CD14-positive monocyte (primary cell): ENCODE measurements at regions not wholly inside any gene's neighbourhood (a gene's known extent, or its start where the extent isn't known, plus 50 kb on each side); places are given as distances from the start of the nearest gene placed in this dataset.

Experiments
- DNase-seq, 3 donors: peaks; one replicate each; pipeline ENCODE4 v3.0.0-alpha.2; 2011 to 2022
- H2AFZ ChIP-seq: 2 replicates; pipeline ENCODE4 v1.6.0; 2012; ENCODE audit warnings: mild to moderate bottlenecking, low read depth, low read length, inconsistent platforms; ENCODE audit not compliant: insufficient read depth, poor library complexity, severe bottlenecking
- H3K27ac ChIP-seq, 2 donors: 1 replicate in 1 of 2; 2 replicates in 1 of 2; pipeline ENCODE4 v1.5.1; 2012 to 2013; ENCODE audit warnings: low read length in 2 of 2, control low read depth in 1 of 2, inconsistent platforms in 1 of 2, low read depth in 1 of 2, mild to moderate bottlenecking in 1 of 2
- H3K27me3 ChIP-seq, 2 donors: one replicate each; pipeline versions ENCODE4 v1.6.0 to v1.6.1; 2011 to 2013; ENCODE audit warnings: low read length in 2 of 2; ENCODE audit not compliant: control insufficient read depth in 2 of 2, insufficient read depth in 2 of 2
- H3K36me3 ChIP-seq, 2 donors: replicated peaks in 1 of 2; 1 replicate in 1 of 2; 2 replicates in 1 of 2; pipeline versions ENCODE4 v1.5.1 to v1.6.1; 2012 to 2013; ENCODE audit warnings: low read length in 2 of 2, control low read depth in 1 of 2, inconsistent platforms in 1 of 2, mild to moderate bottlenecking in 1 of 2; ENCODE audit not compliant: insufficient read depth in 2 of 2, control insufficient read depth in 1 of 2
- H3K4me1 ChIP-seq, 2 donors: 1 replicate in 1 of 2; 2 replicates in 1 of 2; pipeline versions ENCODE4 v1.5.1 to v1.6.1; 2012 to 2013; ENCODE audit warnings: low read length in 2 of 2, control low read depth in 1 of 2, inconsistent platforms in 1 of 2, mild to moderate bottlenecking in 1 of 2, moderate library complexity in 1 of 2; ENCODE audit not compliant: insufficient read depth in 2 of 2, control insufficient read depth in 1 of 2
- H3K4me2 ChIP-seq: replicated peaks from 2 replicates; pipeline ENCODE3; 2012; ENCODE audit warnings: low read length, moderate library complexity, mild to moderate bottlenecking; ENCODE audit not compliant: poor library complexity, severe bottlenecking; ENCODE audit errors: extremely low read depth
- H3K4me3 ChIP-seq, 3 experiments: fragments of 200-600 bp in 1 of 3; sonication (generic) in 1 of 3; replicated peaks in 1 of 3; 1 replicate in 2 of 3; 2 replicates in 1 of 3; pipeline ENCODE4 v1.5.1; 2011 to 2013; ENCODE audit warnings: low read length in 3 of 3, mild to moderate bottlenecking in 3 of 3, control low read depth in 2 of 3, low read depth in 2 of 3, inconsistent platforms in 1 of 3, moderate library complexity in 1 of 3
- H3K79me2 ChIP-seq: 2 replicates; pipeline ENCODE4 v1.6.0; 2012; ENCODE audit warnings: mild to moderate bottlenecking, control low read depth, inconsistent platforms, low read length, moderate library complexity; ENCODE audit not compliant: insufficient read depth
- H3K9ac ChIP-seq: 2 replicates; pipeline ENCODE4 v1.6.0; 2017; ENCODE audit warnings: low read length, mild to moderate bottlenecking; ENCODE audit not compliant: insufficient read depth, poor library complexity, severe bottlenecking
- H3K9me3 ChIP-seq, 2 donors: replicated peaks in 1 of 2; 1 replicate in 1 of 2; 2 replicates in 1 of 2; pipeline versions ENCODE4 v1.5.1 to v1.6.1; 2012 to 2013; ENCODE audit warnings: low read length in 2 of 2, control low read depth in 1 of 2; ENCODE audit not compliant: control insufficient read depth in 1 of 2, insufficient read depth in 1 of 2
- H4K20me1 ChIP-seq: 2 replicates; pipeline ENCODE4 v1.6.0; 2012; ENCODE audit warnings: mild to moderate bottlenecking, low read length, control low read depth, moderate library complexity; ENCODE audit not compliant: insufficient read depth
- H3K27ac Mint-ChIP-seq, 7 donors: one replicate each; pipeline ENCODE4 v1.8.0; 2020; ENCODE audit warnings: mild to moderate bottlenecking in 7 of 7, mixed read lengths in 7 of 7, moderate library complexity in 6 of 7, inconsistent platforms in 2 of 7
- H3K27me3 Mint-ChIP-seq, 3 donors: one replicate each; pipeline ENCODE4 v1.8.0; 2021 to 2022; ENCODE audit warnings: low read depth in 3 of 3, mild to moderate bottlenecking in 3 of 3, mixed read lengths in 3 of 3, moderate library complexity in 3 of 3, inconsistent platforms in 1 of 3
- H3K36me3 Mint-ChIP-seq, 2 donors: one replicate each; pipeline ENCODE4 v1.8.0; 2020; ENCODE audit warnings: mixed read lengths in 2 of 2, inconsistent platforms in 1 of 2, mild to moderate bottlenecking in 1 of 2
- H3K4me1 Mint-ChIP-seq: one replicate; pipeline ENCODE4 v1.8.0; 2020; ENCODE audit warnings: mild to moderate bottlenecking, mixed read lengths
- H3K4me3 Mint-ChIP-seq, 2 donors: one replicate each; pipeline ENCODE4 v1.8.0; 2020; ENCODE audit warnings: mild to moderate bottlenecking in 2 of 2, mixed read lengths in 2 of 2, moderate library complexity in 1 of 2
- H3K9me3 Mint-ChIP-seq, 7 donors: one replicate each; pipeline ENCODE4 v1.8.0; 2020 to 2022; ENCODE audit warnings: mixed read lengths in 7 of 7, mild to moderate bottlenecking in 6 of 7, moderate library complexity in 6 of 7, inconsistent platforms in 2 of 7
- CTCF ChIP-seq: fragments of 200-600 bp; IDR thresholded peaks from one replicate; pipeline ENCODE4 v1.8.0; 2022; ENCODE audit warnings: antibody characterized with exemption, mild to moderate bottlenecking
- WGBS: methylation state at CpG from one replicate; pipeline ENCODE4 v1.1.5; 2013; ENCODE audit warnings: missing lambda C conversion rate; ENCODE audit not compliant: insufficient coverage; 5-methylcytosine and 5-hydroxymethylcytosine counted together
- intact Hi-C, 2 donors: fragments of 100-400 bp; cut with micrococcal nuclease; formaldehyde crosslinking; loops; one replicate each; pipeline versions ENCODE4 v1.15.0 to v1.15.1; 2023

- H3K4me3 Mint-ChIP-seq, result no peak overlapping the region
- 40% methylated on average over 1 of the region's 2 CpGs for WGBS
- no peak overlapping the region for H3K27ac ChIP-seq
- H3K9ac ChIP-seq, result no peak overlapping the region
- no peak for DNase-seq
- no peaks in the 10 kb centered on the region for H3K4me1 ChIP-seq
- H3K9me3 ChIP-seq, result no peaks in the 10 kb centered on the region
- H3K4me2 ChIP-seq, result no peak overlapping the region
- no peaks in the 10 kb centered on the region for H3K36me3 ChIP-seq
- H3K4me3 ChIP-seq, result no peak overlapping the region
- no peaks in the 10 kb centered on the region for H3K36me3 Mint-ChIP-seq
- H4K20me1 ChIP-seq, result no peaks in the 10 kb centered on the region
- intact Hi-C loops, result no loop called here
- H3K27me3 ChIP-seq, result no peaks in the 10 kb centered on the region
- H3K9me3 Mint-ChIP-seq, result peaks cover 0 to 4% (median 2%) of the 10 kb centered on the region in 7 donors
- no peaks in the 10 kb centered on the region for H3K4me1 Mint-ChIP-seq
- H3K27me3 Mint-ChIP-seq, result no peaks in the 10 kb centered on the region
- H3K79me2 ChIP-seq, result no peaks in the 10 kb centered on the region
- no peak overlapping the region for H2AFZ ChIP-seq
- no peak overlapping the region for H3K27ac Mint-ChIP-seq
- TF ChIP-seq CTCF, result no peak
Measured at GRCh38 chr4:148998719-148999118, 556.5 kb upstream of the NR3C2 start.

GRCh38 chr4:148986951-148987350 is 544.7 kb upstream of the NR3C2 start:
- no peaks in the 10 kb centered on the region for H3K36me3 ChIP-seq
- no peaks in the 10 kb centered on the region for H3K79me2 ChIP-seq
- intact Hi-C loops, result no loop called here
- no peaks in the 10 kb centered on the region for H3K4me1 Mint-ChIP-seq
- H3K27me3 ChIP-seq, result no peaks in the 10 kb centered on the region
- no CpG with 5 or more reads among the region's 1 CpG for WGBS
- H3K9me3 ChIP-seq, result peaks cover 8 to 13% of the 10 kb centered on the region in 2 donors
- no peak overlapping the region for H3K27ac Mint-ChIP-seq
- H3K4me3 ChIP-seq, result no peak overlapping the region
- H3K4me2 ChIP-seq, result no peak overlapping the region
- peaks cover 0 to 5% (median 2%) of the 10 kb centered on the region in 7 donors for H3K9me3 Mint-ChIP-seq
- H3K9ac ChIP-seq, result no peak overlapping the region
- no peak for DNase-seq
- H3K27ac ChIP-seq, result no peak overlapping the region
- no peaks in the 10 kb centered on the region for H3K36me3 Mint-ChIP-seq
- no peaks in the 10 kb centered on the region for H4K20me1 ChIP-seq
- H2AFZ ChIP-seq, result no peak overlapping the region
- H3K27me3 Mint-ChIP-seq, result no peaks in the 10 kb centered on the region
- no peak overlapping the region for H3K4me3 Mint-ChIP-seq
- TF ChIP-seq CTCF, result no peak
- H3K4me1 ChIP-seq, result no peaks in the 10 kb centered on the region
